Suprapubic skin (tissue), 4 donors: ENCODE measurements at regions not wholly inside any gene's neighbourhood (a gene's known extent, or its start where the extent isn't known, plus 50 kb on each side); places are given as distances from the start of the nearest gene placed in this dataset.

Experiments used
- DNase-seq, 2 donors: peaks; one replicate each; pipeline ENCODE4 v3.0.0-alpha.2; 2019; ENCODE audit warnings: low spot score in 2 of 2
- H3K27ac ChIP-seq: fragments of 200-600 bp; sonication (generic); one replicate; pipeline ENCODE4 v1.5.1; 2019
- H3K27me3 ChIP-seq: fragments of 200-600 bp; sonication (generic); one replicate; pipeline ENCODE4 v1.5.1; 2019
- H3K36me3 ChIP-seq: fragments of 200-600 bp; sonication (generic); one replicate; pipeline ENCODE4 v1.5.1; 2019
- H3K4me1 ChIP-seq: fragments of 200-600 bp; sonication (generic); one replicate; pipeline ENCODE4 v1.5.1; 2019
- H3K4me3 ChIP-seq: fragments of 200-600 bp; sonication (generic); one replicate; pipeline ENCODE4 v1.5.1; 2019; ENCODE audit warnings: mild to moderate bottlenecking
- H3K9me3 ChIP-seq: fragments of 200-600 bp; sonication (generic); one replicate; pipeline ENCODE4 v1.5.1; 2019
- CTCF ChIP-seq, 2 donors: fragments of 200-600 bp in 1 of 2; fragments of 450-650 bp in 1 of 2; sonication (generic) in 1 of 2; IDR thresholded peaks; one replicate each; pipeline ENCODE4 v1.5.1; 2016 to 2019; ENCODE audit warnings: antibody characterized with exemption in 2 of 2, mild to moderate bottlenecking in 1 of 2, moderate library complexity in 1 of 2
- EP300 ChIP-seq: sonication (generic); formaldehyde crosslinking; IDR thresholded peaks from one replicate; pipeline ENCODE4 v1.6.1; 2017; ENCODE audit warnings: antibody characterized with exemption
- POLR2A ChIP-seq, 2 donors: fragments of 450-650 bp; IDR thresholded peaks; one replicate each; pipeline ENCODE4 v1.6.1; 2017; ENCODE audit warnings: antibody characterized with exemption in 2 of 2, mild to moderate bottlenecking in 2 of 2, moderate library complexity in 2 of 2
- POLR2AphosphoS5 ChIP-seq, 3 donors: sonication (generic); formaldehyde crosslinking; IDR thresholded peaks; one replicate each; pipeline ENCODE4 v1.6.1; 2017; ENCODE audit warnings: antibody characterized with exemption in 3 of 3
- WGBS: methylation state at CpG from one replicate; pipeline ENCODE4 v1.1.5; 2018; 5-methylcytosine and 5-hydroxymethylcytosine counted together

GRCh38 chr13:22049384-22049783 is 378.5 kb downstream of the FGF9 start:
- no peak for DNase-seq
- H3K27me3 ChIP-seq, result no peaks in the 10 kb centered on the region
- no peaks in the 10 kb centered on the region for H3K4me1 ChIP-seq
- WGBS, result 56% methylated on average over 2 of the region's 2 CpGs
- no peaks in the 10 kb centered on the region for H3K9me3 ChIP-seq
- H3K4me3 ChIP-seq, result no peak overlapping the region
- no peaks in the 10 kb centered on the region for H3K36me3 ChIP-seq
- H3K27ac ChIP-seq, result no peak overlapping the region
- no peak for TF ChIP-seq POLR2A (IDR thresholded peaks at IDR 0.05)
- no peak for TF ChIP-seq CTCF (IDR thresholded peaks at IDR 0.05)
- no peak for TF ChIP-seq POLR2AphosphoS5 (IDR thresholded peaks at IDR 0.05)
- TF ChIP-seq EP300, result no peak

GRCh38 chr13:22050951-22051563 is 380.2 kb downstream of the FGF9 start:
- Histone ChIP-seq H3K4me3 (no peak overlapping the region), H3K27me3 (no peaks in the 10 kb centered on the region), H3K9me3 (no peaks in the 10 kb centered on the region), H3K27ac (no peak overlapping the region), H3K36me3 (no peaks in the 10 kb centered on the region), H3K4me1 (no peaks in the 10 kb centered on the region)
- no peak for DNase-seq
- WGBS, result 76% methylated on average over 6 of the region's 6 CpGs
- TF ChIP-seq POLR2AphosphoS5 (IDR thresholded peaks at IDR 0.05), result no peak
- TF ChIP-seq POLR2A (IDR thresholded peaks at IDR 0.05), result no peak
- TF ChIP-seq CTCF (IDR thresholded peaks at IDR 0.05), result no peak
- no peak for TF ChIP-seq EP300

GRCh38 chr13:22053053-22053452 is 382.2 kb downstream of the FGF9 start:
- WGBS, result 89% methylated on average over 3 of the region's 3 CpGs
- H3K4me3 ChIP-seq, result no peak overlapping the region
- no peak for TF ChIP-seq POLR2A (IDR thresholded peaks at IDR 0.05)
- no peaks in the 10 kb centered on the region for H3K27me3 ChIP-seq
- no peaks in the 10 kb centered on the region for H3K9me3 ChIP-seq
- H3K36me3 ChIP-seq, result no peaks in the 10 kb centered on the region
- H3K27ac ChIP-seq, result no peak overlapping the region
- no peak for DNase-seq
- H3K4me1 ChIP-seq, result no peaks in the 10 kb centered on the region

- no peak overlapping the region for H3K27ac ChIP-seq
- H3K9me3 ChIP-seq, result no peaks in the 10 kb centered on the region
- no peak for DNase-seq
- 59% methylated on average over 5 of the region's 5 CpGs for WGBS
- no peaks in the 10 kb centered on the region for H3K36me3 ChIP-seq
- TF ChIP-seq CTCF (IDR thresholded peaks at IDR 0.05) (no peak), POLR2A (IDR thresholded peaks at IDR 0.05) (no peak), POLR2AphosphoS5 (IDR thresholded peaks at IDR 0.05) (no peak), EP300 (no peak)
- H3K4me3 ChIP-seq, result no peak overlapping the region
- H3K27me3 ChIP-seq, result no peaks in the 10 kb centered on the region
- H3K4me1 ChIP-seq, result no peaks in the 10 kb centered on the region
Measured at GRCh38 chr13:22055259-22055658, 384.4 kb downstream of the FGF9 start.

GRCh38 chr13:22060187-22060586 is 389.3 kb downstream of the FGF9 start:
- H3K4me1 ChIP-seq, result no peaks in the 10 kb centered on the region
- DNase-seq, result no peak
- H3K36me3 ChIP-seq, result no peaks in the 10 kb centered on the region
- TF ChIP-seq EP300, result no peak
- no peak for TF ChIP-seq CTCF (IDR thresholded peaks at IDR 0.05)
- TF ChIP-seq POLR2A (IDR thresholded peaks at IDR 0.05), result no peak
- TF ChIP-seq POLR2AphosphoS5 (IDR thresholded peaks at IDR 0.05), result no peak
- H3K9me3 ChIP-seq, result no peaks in the 10 kb centered on the region
- no peak overlapping the region for H3K4me3 ChIP-seq
- no peaks in the 10 kb centered on the region for H3K27me3 ChIP-seq
- 70% methylated on average over 6 of the region's 6 CpGs for WGBS
- H3K27ac ChIP-seq, result no peak overlapping the region

GRCh38 chr13:22061371-22061805 is 390.5 kb downstream of the FGF9 start:
- no peaks in the 10 kb centered on the region for H3K9me3 ChIP-seq
- H3K4me3 ChIP-seq, result no peak overlapping the region
- H3K36me3 ChIP-seq, result no peaks in the 10 kb centered on the region
- no peaks in the 10 kb centered on the region for H3K27me3 ChIP-seq
- no peak for DNase-seq
- no peaks in the 10 kb centered on the region for H3K4me1 ChIP-seq
- WGBS, result 79% methylated on average over 6 of the region's 8 CpGs
- H3K27ac ChIP-seq, result no peak overlapping the region
- TF ChIP-seq CTCF (IDR thresholded peaks at IDR 0.05) (no peak), POLR2AphosphoS5 (IDR thresholded peaks at IDR 0.05) (no peak), EP300 (no peak), POLR2A (IDR thresholded peaks at IDR 0.05) (no peak)
